ENCODE measurements at regions not wholly inside any gene's neighbourhood (a gene's known extent, or its start where the extent isn't known, plus 50 kb on each side); places are given as distances from the start of the nearest gene placed in this dataset.
"Not testable (repeated sequence)": the region's sequence is repeated elsewhere in the genome, so short reads cannot be mapped to it uniquely, and the experiment has no call there.

- DNase-seq (ENCODE audit: low spot score) = peak; percentile 20
Observed at GRCh38 chr3:178205740-178206139, 330.5 kb upstream of the KCNMB2 start.

GRCh38 chr3:178206521-178206920 is 329.7 kb upstream of the KCNMB2 start:
- DNase-seq (ENCODE audit: low spot score) = no peak

GRCh38 chr3:178207161-178207560 is 329.1 kb upstream of the KCNMB2 start:
- DNase-seq (ENCODE audit: low spot score) = not testable (repeated sequence)

DNA sequence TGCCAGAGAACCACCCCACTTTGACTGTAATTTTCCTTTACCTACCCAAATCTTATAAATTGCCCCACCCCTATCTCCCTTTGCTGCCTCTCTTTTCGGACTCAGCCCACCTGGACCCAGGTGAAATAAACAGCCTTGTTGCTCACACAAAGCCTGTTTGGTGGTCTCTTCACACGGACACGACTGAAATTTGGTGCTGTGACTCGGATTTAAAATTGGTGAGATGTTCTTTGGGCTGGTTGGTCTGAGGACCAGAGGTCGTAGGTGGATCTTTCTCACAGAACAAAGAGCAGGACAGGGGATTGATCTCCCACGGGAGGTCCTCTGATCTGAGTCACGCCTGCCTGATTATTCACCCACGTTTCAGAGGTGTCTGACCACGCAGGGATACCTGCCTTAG is 328.6 kb upstream of the KCNMB2 start:
- not testable (repeated sequence) for DNase-seq (ENCODE audit: low spot score)

DNA sequence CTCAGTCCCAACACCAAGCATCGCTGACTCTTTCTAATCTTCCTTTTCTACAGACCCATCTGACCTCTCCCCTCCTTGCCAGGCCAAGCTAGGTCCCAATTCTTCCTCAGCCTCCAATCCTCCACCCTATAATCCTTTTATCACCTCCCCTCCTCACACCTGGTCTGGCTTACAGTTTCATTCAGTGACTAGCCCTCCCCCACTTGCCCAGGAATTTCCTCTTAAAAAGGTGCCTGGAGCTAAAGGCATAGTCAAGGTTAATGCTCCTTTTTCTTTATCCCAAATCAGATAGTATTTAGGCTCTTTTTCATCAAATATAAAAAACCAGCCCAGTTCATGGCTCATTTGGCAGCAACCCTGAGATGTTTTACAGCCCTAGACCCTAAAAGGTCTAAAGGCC is 327.1 kb upstream of the KCNMB2 start:
- not testable (repeated sequence) for DNase-seq (ENCODE audit: low spot score)

DNA sequence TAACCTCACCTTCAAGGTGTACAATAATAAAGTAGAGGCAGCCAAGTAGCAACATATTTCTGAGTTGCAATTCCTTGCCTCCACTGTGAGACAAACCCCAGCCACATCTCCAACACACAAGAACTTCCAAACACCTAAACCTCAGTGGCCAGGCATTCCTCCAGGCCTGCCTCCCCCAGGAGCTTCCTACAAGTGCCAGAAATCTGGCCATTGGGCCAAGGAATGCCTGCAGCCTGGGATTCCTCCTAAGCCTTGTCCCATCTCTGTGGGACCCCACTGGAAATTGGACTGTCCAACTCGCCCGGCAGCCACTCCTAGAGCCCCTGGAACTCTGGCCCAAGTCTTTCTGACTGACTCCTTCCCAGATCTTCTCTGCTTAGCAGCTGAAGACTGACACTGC is 326.6 kb upstream of the KCNMB2 start:
- DNase-seq (ENCODE audit: low spot score) = not testable (repeated sequence)

GRCh38 chr3:178211086-178211485 is 325.1 kb upstream of the KCNMB2 start:
- not testable (repeated sequence) for DNase-seq (ENCODE audit: low spot score)

DNA sequence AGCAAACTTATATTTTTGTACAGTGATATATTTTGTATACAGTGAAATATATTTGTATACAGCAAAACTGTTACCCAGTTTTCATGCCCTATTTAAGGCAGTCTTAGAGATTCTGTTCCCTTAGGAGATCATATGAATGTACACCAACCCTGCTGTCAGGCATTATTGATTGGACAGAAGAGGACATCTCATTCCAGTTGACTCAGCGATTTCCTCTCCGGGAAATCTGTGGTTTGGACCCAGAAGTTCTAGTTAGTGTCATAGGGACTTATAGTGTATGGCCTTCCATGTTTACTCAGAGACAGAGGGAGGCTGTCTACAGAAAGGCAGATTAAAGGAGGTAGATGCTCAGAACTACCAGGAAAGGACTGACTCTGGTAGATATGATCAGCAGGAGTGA is 318.8 kb upstream of the KCNMB2 start:
- no peak for DNase-seq (ENCODE audit: low spot score)

DNA sequence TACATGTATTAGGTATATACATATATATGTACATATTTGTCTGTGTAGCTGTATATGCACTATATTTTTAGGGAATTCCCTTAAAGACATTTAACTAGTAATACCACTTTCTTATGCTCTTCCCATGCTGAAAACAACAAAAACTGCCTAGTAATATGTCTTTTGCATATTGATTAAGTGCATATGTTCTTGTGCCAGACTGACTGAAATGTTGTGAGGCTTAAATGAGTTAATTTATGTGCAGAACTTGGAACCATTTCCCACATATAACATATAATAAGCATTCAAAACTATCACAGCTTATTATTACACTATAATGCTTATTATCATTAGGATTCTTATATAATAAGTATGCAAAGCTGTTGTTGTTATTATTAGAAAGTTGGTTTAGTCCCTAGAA is 318.0 kb upstream of the KCNMB2 start:
- no peak for DNase-seq (ENCODE audit: low spot score)

- not testable (repeated sequence) for DNase-seq (ENCODE audit: low spot score)
Observed at GRCh38 chr3:178219661-178220060, 316.6 kb upstream of the KCNMB2 start.

GRCh38 chr3:178223876-178224275 is 312.4 kb upstream of the KCNMB2 start:
- no peak for DNase-seq (ENCODE audit: low spot score)

- DNase-seq (ENCODE audit: low spot score) = no peak
Observed at GRCh38 chr3:178226094-178226493, 310.1 kb upstream of the KCNMB2 start.

DNA sequence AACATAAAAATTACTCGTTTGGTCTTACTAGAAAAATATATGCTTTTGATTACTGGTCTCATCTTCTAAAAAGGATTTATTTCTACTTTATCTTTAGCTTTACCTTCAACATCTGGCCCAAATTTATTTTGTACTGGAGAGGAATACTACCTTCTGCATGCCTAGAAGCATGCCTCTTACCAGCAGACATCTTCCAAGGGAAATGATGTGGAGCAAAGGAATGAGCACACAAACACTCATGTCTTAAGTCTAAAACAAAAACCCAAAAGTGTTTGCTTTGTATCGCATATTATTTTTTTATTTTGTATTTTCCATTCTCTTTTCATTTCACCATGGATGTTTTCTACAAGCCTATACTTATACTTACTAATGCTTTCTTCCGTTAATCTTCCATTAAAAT is 304.6 kb upstream of the KCNMB2 start:
- DNase-seq (ENCODE audit: low spot score) = peak; percentile 27

DNA sequence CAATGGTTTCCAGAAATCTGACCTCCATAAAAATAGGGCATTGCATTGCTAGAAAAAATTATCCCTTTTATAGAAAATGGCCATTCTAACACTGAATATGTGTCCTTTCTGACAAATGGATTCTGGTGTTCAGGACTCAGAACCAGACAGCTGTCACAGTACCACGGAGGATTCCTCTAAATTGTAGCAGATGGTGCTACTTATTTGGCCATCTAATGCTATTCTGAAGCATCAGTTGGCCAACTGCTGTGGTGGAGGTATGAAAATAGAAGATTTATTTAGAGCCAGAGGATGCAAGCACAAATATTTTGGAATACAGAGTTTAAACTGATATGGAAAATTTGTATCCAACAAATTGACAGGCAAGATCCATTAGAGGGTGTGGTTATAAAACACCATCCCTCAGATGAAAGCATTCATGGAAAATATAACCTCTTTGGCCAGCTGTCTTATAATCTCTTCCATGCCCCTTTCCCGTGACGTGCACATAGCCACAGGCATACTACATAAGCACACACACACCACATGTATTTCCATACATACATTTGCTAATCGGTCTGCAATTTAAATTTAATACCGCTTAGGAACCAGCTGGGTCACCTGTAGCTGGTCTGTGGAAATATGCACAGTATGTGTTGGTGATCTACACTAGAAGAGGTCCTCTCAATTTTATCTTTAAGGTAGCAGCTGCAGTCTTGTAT is 302.7 kb upstream of the KCNMB2 start:
- no peak for DNase-seq (ENCODE audit: low spot score)

- DNase-seq (ENCODE audit: low spot score) = peak; percentile 50
Observed at GRCh38 chr3:178236555-178237277, 299.5 kb upstream of the KCNMB2 start.

DNA sequence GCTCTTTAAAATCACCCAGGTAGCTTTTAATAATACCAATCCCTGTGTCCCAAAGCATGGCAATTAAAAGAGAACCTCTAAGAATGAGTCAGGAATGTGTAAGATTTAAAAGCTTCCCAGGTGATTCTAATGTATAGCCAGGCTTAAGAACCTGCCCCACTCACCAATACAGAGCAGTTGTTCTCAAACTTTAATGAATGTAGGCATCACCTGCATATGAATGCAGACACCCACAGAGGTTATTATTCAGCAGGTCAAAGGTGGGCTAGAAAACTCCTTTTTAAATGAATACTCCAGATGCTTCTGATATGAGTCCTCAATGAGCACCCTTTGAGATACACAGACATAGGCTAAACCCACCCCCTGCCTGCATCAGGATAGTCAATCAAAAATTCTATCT is 298.1 kb upstream of the KCNMB2 start:
- no peak for DNase-seq (ENCODE audit: low spot score)

- no peak for DNase-seq (ENCODE audit: low spot score)
Observed at GRCh38 chr3:178244733-178245709, 291.2 kb upstream of the KCNMB2 start.

DNA sequence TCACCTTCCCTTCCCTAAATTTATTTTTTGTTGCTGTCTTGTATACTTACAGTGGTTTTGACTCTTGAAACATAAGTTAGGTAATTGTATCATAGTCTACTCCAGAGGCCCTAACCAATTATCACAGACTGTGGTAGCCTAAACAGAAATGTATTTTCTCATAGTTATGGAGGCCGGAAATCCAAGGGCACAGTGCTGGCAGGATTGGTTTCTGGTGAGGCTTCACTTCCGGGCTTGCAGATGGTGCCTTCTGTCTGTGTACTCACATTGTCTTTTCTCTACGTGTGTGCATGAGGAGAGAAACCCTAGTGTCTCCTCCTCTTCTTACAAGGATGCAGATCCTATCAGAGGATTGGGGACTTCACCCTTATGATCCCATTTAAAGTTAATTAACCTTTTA is 290.2 kb upstream of the KCNMB2 start:
- no peak for DNase-seq (ENCODE audit: low spot score)

GRCh38 chr3:178255315-178255714 is 280.9 kb upstream of the KCNMB2 start:
- no peak for DNase-seq (ENCODE audit: low spot score)

GRCh38 chr3:178257491-178257890 is 278.7 kb upstream of the KCNMB2 start:
- no peak for DNase-seq (ENCODE audit: low spot score)

DNA sequence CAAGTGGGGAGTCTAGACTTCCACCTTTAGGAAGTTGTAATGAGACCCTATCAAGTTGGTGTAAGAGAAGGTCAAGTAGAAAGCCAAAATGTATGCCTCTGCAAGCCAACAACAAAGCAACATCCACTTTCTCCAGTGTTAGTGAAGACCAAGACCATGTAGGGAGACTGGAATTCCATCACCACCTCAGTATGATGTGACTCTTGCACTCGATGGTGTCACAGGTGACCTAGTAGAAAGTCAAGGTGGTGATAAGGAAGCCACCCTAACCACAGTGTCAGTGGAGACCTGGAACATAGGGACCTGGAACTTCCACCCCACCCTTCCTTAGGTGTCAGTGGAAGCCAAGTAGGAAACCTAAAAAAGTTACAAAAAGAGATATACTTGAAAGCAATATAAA is 278.1 kb upstream of the KCNMB2 start:
- no peak for DNase-seq (ENCODE audit: low spot score)

DNA sequence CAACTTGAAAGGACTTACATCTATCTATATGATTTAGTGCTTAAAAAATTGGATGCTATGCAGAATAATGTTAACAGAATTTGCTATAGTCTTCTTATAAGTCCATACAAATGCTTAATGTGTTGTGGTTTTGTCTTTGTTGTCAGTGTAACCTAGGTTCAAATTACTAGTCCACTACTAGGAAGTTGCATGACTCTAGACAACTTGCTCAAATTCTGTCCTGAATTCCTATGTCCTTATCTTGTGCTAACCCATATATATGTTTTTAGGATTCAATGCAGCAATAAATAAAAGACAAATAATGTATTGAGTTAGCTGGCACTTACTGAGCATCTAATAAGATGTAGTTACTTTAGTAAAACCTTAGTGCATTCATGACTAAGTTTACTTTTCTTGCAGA is 276.5 kb upstream of the KCNMB2 start:
- DNase-seq (ENCODE audit: low spot score) = no peak
